GM19395 (cell line): ENCODE measurements at regions not wholly inside any gene's neighbourhood (a gene's known extent, or its start where the extent isn't known, plus 50 kb on each side); places are given as distances from the start of the nearest gene placed in this dataset.
"Not testable (repeated sequence)": the region's sequence is repeated elsewhere in the genome, so short reads cannot be mapped to it uniquely, and the experiment has no call there.

Experiments
- ATAC-seq: cut with Tn5 transposase; IDR thresholded peaks from one replicate; pipeline ENCODE4 v1.9.1; 2021; ENCODE audit warnings: mild to moderate bottlenecking, moderate library complexity; ENCODE audit not compliant: unreplicated experiment

- ATAC-seq = no peak
Observed at GRCh38 chr2:216943109-216943508, 83.2 kb upstream of the TNP1 start.

GRCh38 chr2:216942465-216942864, 82.6 kb upstream of the TNP1 start:
- no peak for ATAC-seq

DNA sequence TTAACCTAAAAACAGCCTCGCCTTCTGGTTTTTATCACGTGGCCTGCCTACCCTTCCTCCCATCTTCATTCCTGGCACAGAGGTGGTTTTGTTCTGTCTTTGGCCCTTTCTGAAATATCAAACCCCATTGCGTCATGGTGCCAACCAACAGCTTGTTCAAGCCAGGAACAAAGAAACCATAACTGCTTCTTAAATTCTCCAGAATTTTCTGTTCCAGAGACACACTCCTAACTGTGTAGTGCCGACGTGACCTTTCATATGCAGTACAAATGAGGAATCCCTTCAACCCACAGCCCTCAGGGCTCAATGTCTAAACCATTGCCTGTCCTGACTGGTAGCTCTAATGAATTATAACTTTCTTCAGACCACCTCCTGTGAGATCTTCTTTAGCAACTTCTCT, 82.2 kb upstream of the TNP1 start:
- no peak for ATAC-seq

DNA sequence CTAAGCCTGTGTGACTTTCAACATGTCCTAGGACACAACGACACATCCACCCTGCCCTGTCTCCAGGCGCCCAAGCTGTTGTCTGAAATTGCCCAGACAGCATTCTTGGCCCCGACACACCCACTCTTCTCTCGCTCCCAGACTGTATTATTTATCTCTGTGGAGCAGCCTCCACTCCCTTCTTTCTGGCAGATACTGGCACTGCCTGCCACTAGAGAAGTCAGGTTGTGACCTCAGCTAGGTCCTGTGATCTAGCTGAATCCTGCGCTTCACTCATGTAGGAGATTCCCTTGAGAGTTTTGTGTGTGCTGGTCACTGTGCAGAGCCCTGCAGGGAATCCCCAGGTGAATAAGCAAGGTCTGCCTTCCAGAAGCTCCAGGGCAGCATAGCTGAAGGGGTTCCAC, 77.1 kb upstream of the TNP1 start:
- ATAC-seq = no peak

GRCh38 chr2:216934623-216935022, 74.8 kb upstream of the TNP1 start:
- ATAC-seq = no peak

- no peak for ATAC-seq
Observed at GRCh38 chr2:216934151-216934550, 74.3 kb upstream of the TNP1 start.

GRCh38 chr2:216932863-216933548, 73.1 kb upstream of the TNP1 start:
- ATAC-seq = no peak

GRCh38 chr2:216932113-216932862, 72.4 kb upstream of the TNP1 start:
- no peak for ATAC-seq

DNA sequence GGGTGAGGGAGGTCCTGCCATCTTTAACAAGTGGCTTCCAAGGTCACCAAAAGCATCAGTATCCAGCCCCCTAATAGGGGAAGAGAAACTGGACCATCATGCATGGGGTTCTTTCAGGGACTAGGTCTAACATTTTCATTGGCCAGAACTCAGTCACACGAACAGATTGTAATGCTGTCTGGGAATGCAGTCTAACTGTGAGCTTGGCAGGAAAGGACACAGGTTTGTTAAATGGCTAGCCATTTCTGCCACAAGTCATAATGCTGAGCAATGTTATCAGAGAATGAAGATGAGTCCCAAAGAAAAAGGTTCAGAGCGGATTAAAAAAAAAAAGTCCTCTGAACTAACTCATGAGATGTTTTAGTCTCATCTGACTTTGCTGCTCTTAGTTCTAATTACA, 70.9 kb upstream of the TNP1 start:
- ATAC-seq = no peak

DNA sequence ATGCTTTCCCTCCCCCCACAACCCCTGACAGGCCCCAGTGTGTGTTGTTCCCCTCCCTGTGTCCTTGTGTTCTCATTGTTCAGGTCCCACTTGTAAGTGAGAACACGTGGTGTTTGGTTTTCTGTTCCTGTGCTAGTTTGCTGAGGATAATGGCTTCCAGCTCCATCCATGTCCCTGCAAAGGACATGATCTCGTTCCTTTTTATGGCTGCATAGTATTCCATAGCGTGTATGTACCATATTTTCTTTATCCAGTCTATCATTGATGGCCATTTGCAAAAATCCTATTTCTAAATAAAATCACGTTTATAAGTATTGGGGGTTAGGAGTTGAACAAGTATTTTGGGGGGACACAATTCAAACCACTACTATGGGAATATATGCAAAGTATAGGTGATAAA, 69.5 kb upstream of the TNP1 start:
- ATAC-seq = not testable (repeated sequence)

GRCh38 chr2:216927163-216927562, 67.3 kb upstream of the TNP1 start:
- ATAC-seq = no peak

- ATAC-seq = no peak
Observed at GRCh38 chr2:216925636-216926366, 65.9 kb upstream of the TNP1 start.

DNA sequence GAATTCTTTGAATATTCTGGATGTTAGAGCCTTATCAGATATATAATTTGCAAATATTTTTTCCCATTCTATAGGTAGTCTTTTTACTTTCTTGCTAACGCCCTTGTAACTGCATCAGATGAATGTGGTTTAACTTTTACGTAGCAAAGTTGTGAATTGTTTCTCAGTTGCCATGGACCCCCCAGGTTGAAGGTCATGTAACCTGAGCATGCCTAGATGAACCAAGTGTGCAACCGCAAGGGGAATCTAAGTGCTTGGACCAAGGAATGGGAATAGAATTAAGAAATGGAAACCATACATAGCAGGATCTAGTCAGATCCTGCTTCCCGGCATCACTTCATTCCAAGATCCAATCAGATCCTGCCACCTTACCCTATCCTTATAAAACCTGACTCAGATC, 65.1 kb upstream of the TNP1 start:
- ATAC-seq = no peak

DNA sequence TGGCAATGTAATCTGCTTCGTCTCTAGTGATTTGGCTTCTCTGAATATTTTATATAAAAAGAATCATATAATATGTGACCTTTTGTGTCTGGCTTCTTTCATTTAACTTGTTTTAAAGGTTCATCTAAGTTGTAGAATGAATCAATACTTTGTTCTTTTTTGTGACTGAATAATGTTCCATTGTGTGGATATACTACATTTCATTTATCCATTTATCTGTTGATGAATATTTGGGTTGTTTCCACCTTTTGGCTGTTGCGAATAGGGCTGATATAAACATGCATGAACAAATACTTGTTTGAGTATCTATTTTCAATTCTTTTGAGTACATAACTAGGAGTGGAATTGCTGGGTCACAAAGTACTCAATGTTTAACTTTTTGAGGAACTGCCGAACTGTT, 63.8 kb upstream of the TNP1 start:
- no peak for ATAC-seq

DNA sequence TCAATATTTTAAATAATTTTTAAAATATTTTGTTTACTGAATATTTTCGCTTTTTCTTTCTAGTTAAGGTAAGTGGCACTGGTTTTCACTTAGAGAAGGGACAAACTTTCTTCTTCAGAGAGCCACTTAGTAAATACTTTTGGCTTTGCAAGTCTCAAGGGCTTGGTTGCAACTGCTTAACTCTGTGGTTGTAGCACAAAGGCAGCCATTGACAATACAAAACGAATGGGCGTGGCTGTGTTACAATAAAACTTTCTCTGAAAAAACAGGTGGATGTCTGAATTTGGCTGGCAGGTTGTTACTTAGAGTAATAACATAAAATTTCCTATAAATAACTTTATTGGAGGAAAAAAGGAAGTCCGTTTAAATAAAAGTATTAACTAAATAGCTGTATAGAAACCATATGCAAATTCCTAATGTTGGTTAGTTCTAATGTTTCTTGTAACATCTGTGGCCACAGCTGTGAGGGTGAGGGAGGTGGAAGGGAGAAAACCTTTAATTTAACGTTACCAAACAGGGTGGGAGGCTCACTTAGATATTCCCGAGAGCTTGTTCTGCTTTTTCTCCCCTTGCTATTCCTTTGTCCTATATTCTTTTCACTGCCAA, 62.4 kb upstream of the TNP1 start:
- ATAC-seq = no peak

DNA sequence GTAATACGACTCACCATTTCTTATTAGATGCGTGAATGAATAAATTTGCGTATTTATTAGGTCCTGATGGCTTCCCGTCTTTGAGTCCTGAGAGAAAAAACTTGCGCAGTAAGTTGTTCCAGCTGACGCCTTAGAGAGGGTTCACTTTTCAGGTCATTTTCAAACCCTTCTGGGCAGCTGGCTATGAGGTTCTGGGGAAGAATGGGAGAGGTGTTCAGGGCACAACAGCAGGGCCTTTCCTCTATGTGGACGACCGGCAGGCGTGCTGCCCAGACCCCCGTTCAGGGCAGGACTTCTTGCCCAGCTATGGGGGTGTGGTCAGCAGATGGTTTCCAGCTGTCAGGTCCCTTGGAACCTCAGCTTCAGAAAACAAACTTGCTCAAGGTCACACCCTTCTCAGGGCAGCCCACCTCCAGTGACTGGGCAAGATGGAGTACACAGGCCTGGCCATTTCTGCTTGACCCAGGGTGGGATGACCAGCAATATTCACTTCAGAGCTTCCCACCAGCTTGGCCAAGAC, 61.1 kb upstream of the TNP1 start:
- ATAC-seq = no peak

GRCh38 chr2:216920143-216920876, 60.4 kb upstream of the TNP1 start:
- ATAC-seq = no peak

DNA sequence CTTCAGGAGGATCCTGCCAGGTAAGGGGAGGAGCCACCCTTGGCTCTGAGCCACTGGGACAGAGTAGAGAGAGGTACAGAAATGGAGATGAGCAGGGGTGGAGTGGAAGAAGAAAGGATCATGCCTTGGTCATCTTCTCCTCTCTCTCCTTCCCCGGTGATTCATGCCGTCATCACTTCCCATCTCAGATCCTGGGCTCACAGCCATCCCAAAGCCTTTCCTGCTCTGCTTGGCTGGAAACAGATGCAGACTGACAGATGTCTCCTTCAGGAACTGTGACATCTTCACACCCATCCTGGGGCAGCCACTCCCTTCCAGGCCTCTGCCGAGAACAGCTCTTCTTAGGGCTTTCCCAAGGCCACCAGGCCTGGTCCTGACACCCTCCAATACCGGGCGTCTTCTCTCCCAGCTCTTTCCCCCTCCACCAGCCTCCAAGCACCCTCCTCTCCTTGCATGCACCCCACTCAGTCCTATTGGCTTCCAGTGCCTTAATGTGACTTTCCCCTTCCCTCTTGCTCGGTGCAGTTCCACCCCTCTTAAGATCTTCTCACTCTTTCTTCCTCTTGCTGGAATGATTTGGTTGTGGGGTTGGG, 58.3 kb upstream of the TNP1 start:
- ATAC-seq = no peak

- no peak for ATAC-seq
Observed at GRCh38 chr2:216916956-216917650, 57.2 kb upstream of the TNP1 start.
